ENCODE measurements at regions not wholly inside any gene's neighbourhood (a gene's known extent, or its start where the extent isn't known, plus 50 kb on each side); places are given as distances from the start of the nearest gene placed in this dataset.
"Not testable (repeated sequence)": the region's sequence is repeated elsewhere in the genome, so short reads cannot be mapped to it uniquely, and the experiment has no call there.

DNA sequence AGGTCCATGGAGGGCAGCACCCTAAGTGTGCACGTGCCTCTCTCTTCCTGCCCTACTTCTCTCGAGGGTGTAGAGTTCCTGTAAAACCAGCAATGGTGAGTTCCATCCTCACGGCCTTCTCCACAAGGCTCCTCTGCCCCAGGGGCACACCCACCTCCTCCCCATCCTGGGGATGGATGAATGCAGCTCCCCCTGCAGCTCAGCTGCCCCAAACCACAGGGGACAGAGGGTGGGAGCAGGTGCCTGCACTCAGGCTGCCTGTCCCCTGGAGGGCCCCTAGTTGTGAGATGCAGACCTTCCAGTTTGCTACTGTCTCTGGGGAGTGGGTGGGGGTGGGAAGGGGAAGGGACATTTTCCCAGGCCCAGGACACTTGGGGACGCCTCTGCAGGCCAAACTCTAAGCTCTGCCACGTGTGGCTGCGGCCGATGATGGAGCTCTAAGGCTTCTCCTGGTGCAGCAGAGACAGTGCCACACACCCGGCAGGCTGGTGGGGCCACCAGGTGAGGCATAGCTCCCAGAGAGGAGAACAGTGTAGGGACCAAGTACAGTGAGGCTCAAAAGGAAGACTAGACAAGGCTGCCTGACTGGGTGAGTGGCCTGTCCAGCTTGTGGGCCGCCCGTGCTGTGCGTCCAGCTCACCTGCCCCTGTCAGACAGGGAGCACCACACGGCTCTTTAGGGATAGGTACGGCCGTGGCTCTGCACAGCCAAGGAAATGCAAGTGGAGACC lies 540.9 kb downstream of the TBC1D22A start:
- no peak overlapping the region for H3K27ac Mint-ChIP-seq
- H3K4me1 Mint-ChIP-seq (ENCODE audit: low read depth), result no peaks in the 10 kb centered on the region
- DNase-seq (no peak), ATAC-seq (replicated peaks in 1 of 2) (no peak)
- H3K9me3 Mint-ChIP-seq, result peaks cover 0 to 8% of the 10 kb centered on the region in 2 donors
- H3K4me3 Mint-ChIP-seq, result no peak overlapping the region
- no peaks in the 10 kb centered on the region for H3K36me3 Mint-ChIP-seq (ENCODE audit: insufficient read depth in 2 of 2)
- H3K27me3 Mint-ChIP-seq (ENCODE audit: low read depth), result no peaks in the 10 kb centered on the region

DNA sequence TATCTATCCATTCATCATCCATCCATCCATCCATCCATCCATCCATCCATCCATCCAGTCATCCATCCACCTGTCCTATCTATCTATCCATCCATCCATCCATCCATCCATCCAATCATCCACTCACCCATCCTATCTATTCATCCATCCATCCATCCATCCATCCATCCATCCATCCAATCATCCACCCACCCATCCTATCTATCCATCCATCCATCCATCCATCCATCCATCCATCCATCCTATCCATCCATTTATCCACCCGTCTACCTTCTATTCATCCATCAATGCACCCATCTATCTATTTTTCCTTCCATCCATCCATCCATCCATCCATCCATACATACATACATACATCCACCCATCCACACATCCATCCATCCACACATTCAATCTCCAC lies 540.1 kb downstream of the TBC1D22A start:
- H3K4me3 Mint-ChIP-seq; H3K36me3 Mint-ChIP-seq (ENCODE audit: insufficient read depth in 2 of 2); H3K4me1 Mint-ChIP-seq (ENCODE audit: low read depth); H3K27ac Mint-ChIP-seq; H3K27me3 Mint-ChIP-seq (ENCODE audit: low read depth); H3K9me3 Mint-ChIP-seq; ATAC-seq (replicated peaks in 1 of 2); DNase-seq: not testable (repeated sequence)

DNA sequence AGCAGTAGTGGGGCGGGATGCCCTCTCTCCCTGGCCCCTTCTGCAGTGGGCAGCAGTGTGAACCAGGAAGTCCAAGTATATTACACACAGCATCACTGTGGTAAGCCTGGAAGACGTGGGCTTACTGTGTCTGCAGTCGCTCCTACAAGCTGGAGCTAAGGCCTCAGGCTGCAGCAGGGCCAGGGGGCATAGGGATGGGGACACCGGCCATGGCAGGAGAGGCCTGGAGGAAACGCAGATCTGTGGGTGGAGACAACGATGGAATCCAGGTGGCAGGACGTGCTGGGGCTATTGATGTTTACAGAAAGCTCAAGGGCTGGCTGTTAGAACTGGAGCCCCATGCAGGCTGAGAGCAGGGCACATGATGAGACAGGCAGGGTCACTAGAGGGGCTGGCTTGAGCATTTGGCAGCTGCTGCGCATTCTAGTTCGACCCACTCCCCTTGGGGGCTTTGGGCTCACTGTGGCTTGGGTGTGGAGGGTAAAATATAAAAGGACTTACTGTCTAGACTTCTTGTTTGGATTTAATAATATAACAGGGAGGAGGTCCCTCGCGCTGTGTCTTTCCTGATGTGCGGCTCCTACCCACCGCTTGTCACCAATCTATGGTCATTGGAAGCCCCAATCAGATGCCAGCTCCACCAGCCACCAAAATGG lies 539.5 kb downstream of the TBC1D22A start:
- Mint-ChIP-seq H3K9me3 (peaks cover 0 to under 1% of the 10 kb centered on the region in 2 donors), H3K27ac (no peak overlapping the region), H3K4me3 (no peak overlapping the region), H3K27me3 (ENCODE audit: low read depth) (no peaks in the 10 kb centered on the region), H3K4me1 (ENCODE audit: low read depth) (no peaks in the 10 kb centered on the region), H3K36me3 (ENCODE audit: insufficient read depth in 2 of 2) (no peaks in the 10 kb centered on the region)
- DNase-seq (no peak), ATAC-seq (replicated peaks in 1 of 2) (no peak)

DNA sequence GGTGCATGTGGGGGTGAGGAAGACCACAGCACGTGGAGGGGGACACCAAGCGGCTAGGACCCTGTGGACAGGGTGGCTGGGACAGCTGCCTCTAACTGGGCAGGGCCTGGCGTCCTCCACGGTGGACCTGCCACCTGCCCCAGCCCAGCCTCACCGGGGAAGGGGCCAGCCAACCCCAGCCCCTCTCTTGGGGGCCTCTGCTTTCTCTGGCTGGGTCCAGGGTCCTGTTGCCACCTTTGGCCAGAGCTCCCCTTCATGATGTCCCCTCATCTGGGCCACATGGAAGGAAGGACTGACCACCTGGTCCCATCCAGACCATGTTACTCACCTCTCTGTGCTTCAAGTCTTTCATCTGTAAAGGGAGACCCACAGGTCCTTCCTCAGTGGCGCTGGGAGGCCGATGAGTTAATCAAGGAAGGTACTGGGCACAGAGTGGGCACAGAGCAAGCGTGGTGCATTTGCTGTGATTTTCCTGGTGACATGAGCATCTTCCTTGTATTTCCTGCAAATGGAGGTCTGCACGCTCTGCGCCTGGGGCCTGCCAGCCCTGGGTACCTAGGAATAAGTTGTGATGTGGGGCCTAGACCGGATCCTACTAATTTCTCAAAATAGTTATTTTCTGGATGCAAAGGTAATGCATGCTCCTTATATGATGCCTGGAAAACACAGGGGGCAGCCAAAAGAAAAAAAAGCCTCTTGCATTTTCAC lies 538.4 kb downstream of the TBC1D22A start:
- Mint-ChIP-seq H3K9me3 (no peaks in the 10 kb centered on the region), H3K4me1 (ENCODE audit: low read depth) (no peaks in the 10 kb centered on the region), H3K27ac (no peak overlapping the region), H3K4me3 (no peak overlapping the region), H3K36me3 (ENCODE audit: insufficient read depth in 2 of 2) (no peaks in the 10 kb centered on the region), H3K27me3 (ENCODE audit: low read depth) (no peaks in the 10 kb centered on the region)
- DNase-seq (no peak), ATAC-seq (replicated peaks in 1 of 2) (no peak)

DNA sequence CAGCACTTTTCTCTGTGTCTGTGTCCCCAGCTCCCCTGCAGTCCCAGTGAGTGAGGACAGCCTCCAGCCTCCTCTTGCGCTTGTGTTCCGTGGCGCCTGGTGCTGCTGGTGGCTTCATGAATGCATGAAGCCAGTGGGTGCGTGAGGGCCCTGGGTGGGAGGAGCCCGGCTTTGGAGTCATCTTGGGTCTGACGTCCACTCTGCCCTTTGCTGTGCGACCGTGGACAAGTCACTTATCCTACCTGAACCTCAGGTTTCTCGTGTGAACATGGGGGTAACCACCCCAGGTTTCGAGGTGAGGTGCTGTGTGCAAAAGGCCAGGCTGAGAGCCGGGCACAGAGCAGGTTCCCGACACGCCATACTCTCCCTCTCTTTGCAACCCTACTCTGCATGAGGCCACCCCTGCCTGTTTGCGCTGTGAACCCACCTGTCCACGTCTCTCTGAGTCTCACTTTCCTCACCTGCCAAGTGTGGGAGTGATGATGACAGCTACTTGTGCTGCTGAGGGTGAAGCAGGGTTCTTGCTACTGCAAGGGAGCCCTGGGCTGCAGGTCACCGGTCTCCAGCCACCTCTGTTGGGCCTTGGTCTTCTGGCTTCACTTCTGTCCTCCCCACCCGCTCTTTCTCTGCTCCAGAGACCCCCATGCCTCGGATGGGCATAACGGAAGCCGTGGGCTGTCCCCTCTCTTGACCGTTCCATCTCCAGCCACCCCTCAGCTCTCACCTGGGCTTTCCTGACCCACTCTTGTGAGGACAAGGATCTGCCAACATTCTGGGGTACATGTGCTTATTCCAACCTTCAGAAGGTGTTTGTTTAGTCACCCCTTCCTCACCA lies 537.6 kb downstream of the TBC1D22A start:
- H3K36me3 Mint-ChIP-seq (ENCODE audit: insufficient read depth in 2 of 2), result no peaks in the 10 kb centered on the region
- H3K4me3 Mint-ChIP-seq, result no peak overlapping the region
- H3K4me1 Mint-ChIP-seq (ENCODE audit: low read depth), result no peaks in the 10 kb centered on the region
- no peak overlapping the region for H3K27ac Mint-ChIP-seq
- DNase-seq, result no peak
- no peaks in the 10 kb centered on the region for H3K9me3 Mint-ChIP-seq
- ATAC-seq (replicated peaks in 1 of 2), result no peak
- H3K27me3 Mint-ChIP-seq (ENCODE audit: low read depth), result no peaks in the 10 kb centered on the region

DNA sequence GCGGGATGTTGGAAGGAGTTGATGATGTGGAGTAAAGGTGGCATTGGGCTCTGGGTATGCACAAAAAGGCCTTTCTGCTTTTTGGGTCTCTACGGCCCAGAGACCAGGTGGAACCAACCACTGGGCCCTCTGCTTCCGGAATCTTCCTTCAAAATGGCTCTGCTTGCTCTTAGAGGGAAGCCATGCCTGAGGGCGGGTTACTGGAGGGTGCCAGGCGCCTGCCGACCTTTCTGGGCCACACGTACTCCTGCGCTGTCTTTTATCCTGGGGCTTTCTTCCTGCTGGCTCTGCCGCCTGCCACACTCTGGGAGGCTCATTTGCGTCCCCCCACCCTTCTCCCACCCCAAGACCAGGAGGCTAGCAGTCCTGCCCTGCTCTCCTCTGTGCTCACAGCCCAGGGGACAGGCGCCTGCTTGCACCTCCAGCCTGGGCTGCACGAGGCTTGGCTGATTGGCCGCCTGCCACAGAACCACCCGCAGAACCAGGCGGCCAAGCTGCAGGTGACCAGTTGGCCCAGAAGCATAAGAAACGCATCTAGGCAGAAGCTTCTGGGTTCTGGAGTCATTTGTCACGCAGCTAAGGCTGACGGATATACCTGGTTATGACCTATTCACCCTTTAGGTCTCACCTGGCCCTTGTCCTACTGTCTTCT lies 536.9 kb downstream of the TBC1D22A start:
- Mint-ChIP-seq H3K36me3 (ENCODE audit: insufficient read depth in 2 of 2) (no peaks in the 10 kb centered on the region), H3K4me3 (no peak overlapping the region), H3K4me1 (ENCODE audit: low read depth) (no peaks in the 10 kb centered on the region), H3K27me3 (ENCODE audit: low read depth) (no peaks in the 10 kb centered on the region), H3K9me3 (no peaks in the 10 kb centered on the region), H3K27ac (no peak overlapping the region)
- no peak for ATAC-seq (replicated peaks in 1 of 2)
- DNase-seq, result no peak

DNA sequence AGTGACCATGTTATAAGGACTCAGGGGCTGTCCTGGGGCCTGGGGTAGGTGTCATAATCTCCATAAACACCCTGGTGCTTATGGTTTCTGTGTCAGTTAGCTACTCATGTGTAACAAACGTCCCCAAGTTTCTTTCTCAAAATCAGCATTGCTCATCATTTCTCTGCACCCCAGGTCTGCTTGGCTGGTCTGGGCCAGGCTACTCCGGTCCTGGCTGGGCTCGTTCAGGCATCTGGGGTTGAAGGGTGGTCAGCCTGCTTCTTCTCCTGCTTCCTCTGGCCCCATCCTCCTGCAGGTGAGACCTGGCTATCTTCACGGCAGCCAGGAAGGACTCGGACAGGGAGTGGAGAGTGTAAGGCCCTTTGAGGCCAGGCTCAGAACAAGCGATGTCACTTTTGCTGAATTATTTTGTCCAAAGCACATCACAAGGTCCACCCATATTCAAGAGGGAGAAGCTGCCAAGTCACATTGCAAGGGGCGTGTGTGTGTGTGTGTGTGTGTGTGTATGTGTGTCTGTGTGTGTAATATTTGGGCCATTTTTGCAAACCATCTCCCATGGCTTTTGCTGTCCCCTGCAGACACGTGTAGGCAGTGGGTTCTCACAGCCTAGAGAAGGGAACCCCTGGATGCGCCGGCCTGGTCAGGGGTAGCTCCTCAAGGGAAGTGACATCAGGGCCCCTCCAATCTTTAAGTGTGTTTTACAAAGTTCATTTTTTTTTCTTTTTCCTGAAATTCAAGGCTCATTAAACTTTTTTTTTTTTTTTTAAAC lies 535.8 kb downstream of the TBC1D22A start:
- H3K27me3 Mint-ChIP-seq (ENCODE audit: low read depth), result peaks cover 6% of the 10 kb centered on the region
- DNase-seq (no peak), ATAC-seq (replicated peaks in 1 of 2) (no peak)
- H3K27ac Mint-ChIP-seq, result no peak overlapping the region
- H3K4me1 Mint-ChIP-seq (ENCODE audit: low read depth), result no peaks in the 10 kb centered on the region
- no peak overlapping the region for H3K4me3 Mint-ChIP-seq
- no peaks in the 10 kb centered on the region for H3K9me3 Mint-ChIP-seq
- H3K36me3 Mint-ChIP-seq (ENCODE audit: insufficient read depth in 2 of 2), result no peaks in the 10 kb centered on the region

DNA sequence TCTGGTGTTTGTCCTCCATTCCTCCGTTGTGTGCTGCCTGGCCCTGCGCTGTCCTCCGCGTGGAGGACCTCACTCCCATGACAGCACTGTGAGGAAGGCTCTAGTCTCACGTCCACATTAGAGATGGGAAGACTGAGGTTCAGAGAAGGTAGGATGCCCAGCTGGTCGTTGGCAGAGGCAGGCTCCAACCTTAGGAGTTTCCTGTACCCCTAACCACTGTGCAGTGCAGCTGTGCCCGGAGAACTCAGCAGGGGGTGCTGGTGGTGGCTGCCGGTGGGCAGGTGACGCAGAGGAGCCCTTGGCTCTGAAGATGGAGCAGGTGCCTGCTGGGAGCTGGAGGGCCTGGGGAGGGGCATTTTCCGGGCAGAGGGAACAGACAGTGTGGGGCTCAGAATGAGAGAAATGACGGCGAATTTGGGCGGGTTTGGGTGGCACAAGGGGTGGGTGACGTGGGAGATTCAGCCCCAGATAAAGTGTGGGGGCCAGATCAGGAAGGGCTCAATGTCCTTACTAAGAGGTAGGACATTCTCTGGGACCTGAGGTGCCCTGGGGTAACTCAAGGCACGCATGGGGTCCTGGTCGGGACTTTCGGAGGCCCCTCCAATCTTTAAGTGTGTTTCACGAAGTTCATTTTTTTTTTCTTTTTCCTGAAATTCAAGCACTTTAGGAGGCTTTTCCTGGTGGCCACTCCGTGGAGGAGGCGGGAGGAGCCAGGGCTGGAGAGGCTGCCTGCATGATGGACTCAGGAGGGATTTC lies 535.0 kb downstream of the TBC1D22A start:
- Mint-ChIP-seq H3K36me3 (ENCODE audit: insufficient read depth in 2 of 2) (no peaks in the 10 kb centered on the region), H3K4me3 (no peak overlapping the region), H3K27me3 (ENCODE audit: low read depth) (peaks cover 7% of the 10 kb centered on the region), H3K4me1 (ENCODE audit: low read depth) (no peaks in the 10 kb centered on the region), H3K9me3 (no peaks in the 10 kb centered on the region), H3K27ac (no peak overlapping the region)
- DNase-seq (no peak), ATAC-seq (replicated peaks in 1 of 2) (no peak)

DNA sequence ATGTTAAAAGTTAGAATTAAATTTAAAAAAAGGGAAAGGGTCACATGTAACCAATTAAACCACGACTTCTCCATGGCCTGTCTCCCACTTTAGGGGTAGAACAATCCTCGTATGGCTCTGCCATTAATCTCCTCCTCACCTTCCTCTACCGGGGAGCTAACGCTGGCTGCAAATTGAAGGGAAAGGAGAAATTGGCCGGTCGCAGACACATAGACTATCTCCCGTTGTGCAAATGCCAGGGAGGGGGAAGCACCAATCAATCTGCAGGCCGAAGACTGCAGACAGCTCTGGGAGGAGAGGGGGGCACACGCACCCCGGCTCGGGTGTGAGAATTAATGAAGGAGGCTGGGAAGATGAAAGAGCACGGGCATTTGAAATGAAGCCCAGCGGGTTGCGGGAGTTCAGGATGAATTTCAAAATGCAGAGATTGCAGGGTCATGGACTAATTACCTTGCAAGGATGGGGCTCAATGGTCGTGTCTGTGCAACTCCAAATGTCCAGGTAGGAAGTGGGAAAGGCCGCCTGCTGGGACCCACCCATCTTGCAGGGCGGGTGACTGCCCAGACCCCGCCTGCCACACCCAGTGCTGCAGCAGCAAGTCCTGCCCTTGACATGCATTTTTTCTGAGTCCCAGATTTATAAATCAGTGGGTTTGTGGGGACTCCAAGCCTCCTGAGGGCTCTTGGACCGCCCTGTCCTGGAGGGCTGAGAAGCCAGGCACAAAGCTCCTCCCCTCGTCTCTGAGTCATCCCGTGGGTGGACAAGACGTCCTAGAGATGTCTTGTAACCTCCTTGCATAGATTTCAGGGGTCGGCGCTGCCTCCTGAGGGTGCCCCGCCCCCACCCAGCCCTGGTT lies 534.2 kb downstream of the TBC1D22A start:
- no peaks in the 10 kb centered on the region for H3K9me3 Mint-ChIP-seq
- H3K36me3 Mint-ChIP-seq (ENCODE audit: insufficient read depth in 2 of 2), result no peaks in the 10 kb centered on the region
- no peaks in the 10 kb centered on the region for H3K4me1 Mint-ChIP-seq (ENCODE audit: low read depth)
- no peak for ATAC-seq (replicated peaks in 1 of 2)
- H3K27ac Mint-ChIP-seq, result no peak overlapping the region
- DNase-seq, result no peak
- H3K4me3 Mint-ChIP-seq, result no peak overlapping the region
- peaks cover 7% of the 10 kb centered on the region for H3K27me3 Mint-ChIP-seq (ENCODE audit: low read depth)

DNA sequence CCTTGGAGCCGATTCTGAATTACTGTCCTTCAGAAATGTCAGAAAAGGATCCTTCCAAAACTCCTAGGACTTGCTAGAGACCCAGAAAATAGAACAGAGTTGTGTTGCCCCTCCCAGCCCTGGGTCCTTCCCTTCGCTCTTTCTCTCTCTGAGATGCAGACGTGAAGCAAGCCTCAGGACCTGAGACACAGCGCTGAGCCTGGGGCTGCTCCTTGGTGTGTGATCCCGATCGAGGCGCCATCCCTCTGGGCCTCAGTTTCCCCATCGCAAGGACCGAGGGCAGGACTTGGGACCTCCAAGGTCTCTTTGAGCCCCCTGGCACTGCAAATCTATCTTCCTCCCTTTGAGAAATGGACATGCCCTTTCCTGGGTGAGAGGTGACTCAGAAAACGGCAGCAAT lies 533.5 kb downstream of the TBC1D22A start:
- Mint-ChIP-seq H3K4me1 (ENCODE audit: low read depth) (no peaks in the 10 kb centered on the region), H3K36me3 (ENCODE audit: insufficient read depth in 2 of 2) (no peaks in the 10 kb centered on the region), H3K27me3 (ENCODE audit: low read depth) (peaks cover 7% of the 10 kb centered on the region), H3K9me3 (no peaks in the 10 kb centered on the region), H3K4me3 (no peak overlapping the region), H3K27ac (no peak overlapping the region)
- no peak for DNase-seq
- ATAC-seq (replicated peaks in 1 of 2), result no peak
